OCI-LY7 (cell line): ENCODE measurements at regions not wholly inside any gene's neighbourhood (a gene's known extent, or its start where the extent isn't known, plus 50 kb on each side); places are given as distances from the start of the nearest gene placed in this dataset.
"Not testable (repeated sequence)": the region's sequence is repeated elsewhere in the genome, so short reads cannot be mapped to it uniquely, and the experiment has no call there.

Source experiments
- BruUV-seq: library from RNA; stranded (reverse); fragments of 400-500 nt; replicated peaks from 2 replicates; lab custom pipeline; 2021; lab: Mats Ljungman, UMichigan
- CTCF ChIA-PET: fragments of 300-600 bp; sonication (Branson Sonifier 250); formaldehyde crosslinking; loops from one replicate; lab custom pipeline; 2022; ENCODE audit warnings: antibody characterized with exemption; ENCODE audit not compliant: unreplicated experiment; lab: Charles Lee
- POLR2A ChIA-PET: fragments of 300-600 bp; sonication (Branson Sonifier 250); formaldehyde crosslinking; loops from one replicate; lab custom pipeline; 2022; ENCODE audit warnings: antibody characterized with exemption; lab: Charles Lee
- DNase-seq: peaks from one replicate; pipeline ENCODE4 v3.0.0-alpha.2; 2015; ENCODE audit warnings: low spot score
- H2AFZ ChIP-seq: fragments of 200-600 bp; sonication (generic), shearing (Covaris generic); 2 replicates; pipeline ENCODE4 v1.6.1; 2014; ENCODE audit warnings: mild to moderate bottlenecking, antibody characterized with exemption, low read length, moderate library complexity
- H3K27ac ChIP-seq: fragments of 200-600 bp; sonication (generic); 2 replicates; pipeline ENCODE4 v1.5.1; 2014; ENCODE audit warnings: mixed run types, low read depth, mild to moderate bottlenecking, moderate library complexity, low read length, inconsistent platforms; ENCODE audit not compliant: poor library complexity, severe bottlenecking
- H3K36me3 ChIP-seq: fragments of 200-600 bp; sonication (generic); 2 replicates; pipeline ENCODE4 v1.6.1; 2014; ENCODE audit warnings: mild to moderate bottlenecking, antibody characterized with exemption, low read length, moderate library complexity, mixed read lengths; ENCODE audit not compliant: insufficient read depth
- H3K4me1 ChIP-seq: fragments of 200-600 bp; sonication (generic); 2 replicates; pipeline ENCODE4 v1.5.1; 2014; ENCODE audit warnings: mild to moderate bottlenecking, low read length; ENCODE audit not compliant: insufficient read depth, poor library complexity, severe bottlenecking
- H3K4me2 ChIP-seq: fragments of 200-600 bp; sonication (generic); 2 replicates; pipeline ENCODE4 v1.6.1; 2014; ENCODE audit warnings: mild to moderate bottlenecking, low read length
- H3K4me3 ChIP-seq: fragments of 200-600 bp; sonication (generic); 2 replicates; pipeline ENCODE4 v1.5.1; 2014; ENCODE audit warnings: mild to moderate bottlenecking, low read depth, low read length; ENCODE audit not compliant: poor library complexity, severe bottlenecking
- H3K79me2 ChIP-seq: fragments of 200-600 bp; sonication (generic); 2 replicates; pipeline ENCODE4 v1.6.1; 2016; ENCODE audit warnings: low read depth, mild to moderate bottlenecking, low read length, moderate library complexity, mixed read lengths; ENCODE audit not compliant: insufficient read depth
- H3K9me2 ChIP-seq: fragments of 200-600 bp; sonication (generic); 2 replicates; pipeline ENCODE4 v1.6.1; 2016; ENCODE audit warnings: mild to moderate bottlenecking, low read length, mixed read lengths; ENCODE audit not compliant: insufficient read depth
- H3K9me3 ChIP-seq: fragments of 200-600 bp; sonication (generic); 2 replicates; pipeline ENCODE4 v1.6.1; 2014; ENCODE audit warnings: mild to moderate bottlenecking, mixed run types, low read length, mixed read lengths
- H4K20me1 ChIP-seq: fragments of 200-600 bp; sonication (generic); 2 replicates; pipeline ENCODE4 v1.6.1; 2014; ENCODE audit warnings: mild to moderate bottlenecking, antibody characterized with exemption, low read length, moderate library complexity, mixed read lengths; ENCODE audit not compliant: insufficient read depth
- CTCF ChIP-seq: fragments of 200-600 bp; sonication (generic); conservative IDR thresholded peaks from 2 replicates; pipeline ENCODE4 v1.5.1; 2014; ENCODE audit warnings: mild to moderate bottlenecking, antibody characterized with exemption, low read length, moderate library complexity, mixed read lengths
- EZH2phosphoT487 ChIP-seq: fragments of 200-600 bp; sonication (generic); IDR thresholded peaks from 2 replicates; pipeline ENCODE4 v1.6.1; 2018; ENCODE audit warnings: low read depth, borderline replicate concordance, mild to moderate bottlenecking, mixed run types, antibody characterized with exemption, low read length, moderate library complexity, mixed read lengths
- intact Hi-C: fragments of 100-400 bp; cut with micrococcal nuclease; formaldehyde crosslinking; loops from one replicate; pipeline ENCODE4 v1.10.0; 2022; ENCODE audit not compliant: unreplicated experiment

- BruUV-seq, result no TSS peak
- intact Hi-C loops, result no loop called here
- Histone ChIP-seq H4K20me1 (no peaks in the 10 kb centered on the region), H3K4me3 (no peak overlapping the region), H3K9me2 (no peaks in the 10 kb centered on the region), H3K4me1 (no peaks in the 10 kb centered on the region), H3K9me3 (no peaks in the 10 kb centered on the region), H3K36me3 (no peaks in the 10 kb centered on the region), H3K4me2 (no peak overlapping the region), H2AFZ (no peak overlapping the region), H3K27ac (no peak overlapping the region), H3K79me2 (no peaks in the 10 kb centered on the region)
- POLR2A ChIA-PET, result no interaction called here
- no peak for DNase-seq
- TF ChIP-seq EZH2phosphoT487 (no peak), CTCF (no peak)
- CTCF ChIA-PET, result no interaction called here
Measured at GRCh38 chr10:4599471-4599870, 226.5 kb upstream of the AKR1E2 start.

GRCh38 chr10:4597898-4598297, 228.1 kb upstream of the AKR1E2 start:
- H3K4me3 ChIP-seq, H3K36me3 ChIP-seq, CTCF ChIA-PET, intact Hi-C loops, H3K27ac ChIP-seq, H4K20me1 ChIP-seq, H3K79me2 ChIP-seq, H3K4me2 ChIP-seq, POLR2A ChIA-PET, H3K9me3 ChIP-seq, BruUV-seq, H3K9me2 ChIP-seq, DNase-seq, H3K4me1 ChIP-seq, H2AFZ ChIP-seq: not testable (repeated sequence)

- no TSS peak for BruUV-seq
- Histone ChIP-seq H4K20me1 (no peaks in the 10 kb centered on the region), H3K36me3 (no peaks in the 10 kb centered on the region), H3K9me2 (no peaks in the 10 kb centered on the region), H3K4me3 (no peak overlapping the region), H2AFZ (no peak overlapping the region), H3K4me1 (no peaks in the 10 kb centered on the region), H3K79me2 (no peaks in the 10 kb centered on the region), H3K4me2 (no peak overlapping the region), H3K9me3 (no peaks in the 10 kb centered on the region), H3K27ac (no peak overlapping the region)
- DNase-seq, result no peak
- ChIA-PET POLR2A (no interaction called here), CTCF (no interaction called here)
- TF ChIP-seq CTCF (no peak), EZH2phosphoT487 (no peak)
- intact Hi-C loops, result no loop called here
Measured at GRCh38 chr10:4596951-4597350, 229.1 kb upstream of the AKR1E2 start.
